Upper lobe of left lung (tissue), 6 donors: ENCODE measurements at regions not wholly inside any gene's neighbourhood (a gene's known extent, or its start where the extent isn't known, plus 50 kb on each side); places are given as distances from the start of the nearest gene placed in this dataset.
"Not testable (repeated sequence)": the region's sequence is repeated elsewhere in the genome, so short reads cannot be mapped to it uniquely, and the experiment has no call there.

Experiments used
- ATAC-seq, 2 donors: fragments of 200-7000 bp; cut with Tn5 transposase; one replicate each; pipeline ENCODE4 v1.9.1; 2022; ENCODE audit warnings: mild to moderate bottlenecking in 2 of 2, moderate library complexity in 2 of 2; ENCODE audit not compliant: low FRiP score in 2 of 2
- DNase-seq, 2 donors: peaks; one replicate each; pipeline ENCODE4 v3.0.0-alpha.2; 2019 to 2020
- H3K27ac ChIP-seq, 4 donors: fragments of 200-600 bp; sonication (generic); one replicate each; pipeline ENCODE4 v1.5.1; 2016 to 2019
- H3K27me3 ChIP-seq, 4 donors: fragments of 200-600 bp; sonication (generic); one replicate each; pipeline ENCODE4 v1.5.1; 2017 to 2019
- H3K36me3 ChIP-seq, 4 donors: fragments of 200-600 bp; sonication (generic); one replicate each; pipeline ENCODE4 v1.5.1; 2016 to 2019
- H3K4me1 ChIP-seq, 4 donors: fragments of 200-600 bp; sonication (generic); one replicate each; pipeline ENCODE4 v1.5.1; 2018 to 2019
- H3K4me3 ChIP-seq, 4 donors: fragments of 200-600 bp; sonication (generic); one replicate each; pipeline ENCODE4 v1.5.1; 2017 to 2019; ENCODE audit warnings: mild to moderate bottlenecking in 2 of 4, moderate library complexity in 1 of 4
- H3K9me3 ChIP-seq, 4 donors: fragments of 200-600 bp; sonication (generic); one replicate each; pipeline ENCODE4 v1.5.1; 2018 to 2019
- EP300 ChIP-seq, 4 donors: sonication (generic); formaldehyde crosslinking; IDR thresholded peaks; one replicate each; pipeline ENCODE4 v1.5.1; 2017; ENCODE audit warnings: antibody characterized with exemption in 4 of 4, control low read depth in 2 of 4
- POLR2A ChIP-seq, 4 donors: fragments of 450-650 bp; IDR thresholded peaks; one replicate each; pipeline ENCODE4 v1.5.1; 2016 to 2017; ENCODE audit warnings: antibody characterized with exemption in 4 of 4, mild to moderate bottlenecking in 2 of 4
- POLR2AphosphoS5 ChIP-seq, 2 donors: sonication (generic); formaldehyde crosslinking; IDR thresholded peaks; one replicate each; pipeline ENCODE4 v1.5.1; 2017; ENCODE audit warnings: antibody characterized with exemption in 2 of 2
- WGBS, 2 donors: methylation state at CpG; one replicate each; pipeline ENCODE4 v1.1.5; 2017 to 2018; 5-methylcytosine and 5-hydroxymethylcytosine counted together
- TF ChIP-seq, protein P1 (sequence below), 6 experiments: fragments of 450-650 bp in 4 of 6; fragments of 200-600 bp in 2 of 6; sonication (generic) in 2 of 6; IDR thresholded peaks; one replicate each; pipeline ENCODE4 v1.5.1; 2016 to 2019; ENCODE audit warnings: antibody characterized with exemption in 6 of 6
- donor health status: DM: no; HTN: no; CAD: no; lungs with moderate emphysema.
- donor health status: DM: no; HTN: yes; CAD: no; lungs with severe emphysema.

DNA sequence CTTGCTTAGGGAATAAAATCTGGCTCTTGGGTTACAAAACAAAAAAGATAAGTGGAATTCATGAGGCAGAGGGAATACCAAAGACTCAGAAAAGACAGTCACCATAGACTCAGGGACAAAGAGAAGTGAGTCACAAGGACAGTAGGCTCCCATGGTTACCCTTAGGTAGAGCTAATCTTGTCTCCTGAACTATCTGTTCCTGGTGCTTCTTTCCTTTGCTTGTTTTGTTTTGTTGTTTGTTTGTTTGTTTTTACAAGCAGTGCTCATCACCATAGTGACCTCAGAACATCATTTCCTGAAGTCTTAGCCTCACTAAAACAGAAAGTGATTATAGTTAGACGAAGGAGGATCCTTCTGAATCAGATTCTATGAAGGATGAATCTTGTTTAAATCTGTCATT is 142.3 kb upstream of the SOX21 start:
- WGBS, 2 donors, result 64 to 66% methylated on average over 1 of the region's 1 CpG

DNA sequence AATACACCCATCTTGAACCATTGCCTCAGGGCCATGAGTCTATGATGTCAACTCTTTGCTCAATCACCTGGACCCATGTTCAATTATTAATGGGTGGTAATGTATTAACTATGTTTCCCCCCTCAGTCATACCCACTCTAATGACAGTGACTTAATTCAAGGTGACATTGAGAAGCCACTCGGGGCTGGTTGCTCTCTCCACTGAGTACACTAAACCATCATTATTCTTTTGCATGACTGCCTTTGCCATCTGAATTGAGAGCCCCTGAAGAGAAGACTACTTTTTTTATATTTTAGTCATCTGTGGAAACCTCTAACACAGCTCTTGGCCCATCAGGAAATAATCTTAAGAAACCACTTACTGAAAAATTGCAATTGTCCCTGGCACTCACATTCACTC is 139.2 kb upstream of the SOX21 start:
- DNase-seq (no peak), ATAC-seq (no peak)
- Histone ChIP-seq H3K4me3 (no peak overlapping the region), H3K36me3 (no peaks in the 10 kb centered on the region), H3K27me3 (no peaks in the 10 kb centered on the region), H3K27ac (no peak overlapping the region), H3K4me1 (no peaks in the 10 kb centered on the region), H3K9me3 (no peaks in the 10 kb centered on the region)
- TF ChIP-seq, protein P1, sequence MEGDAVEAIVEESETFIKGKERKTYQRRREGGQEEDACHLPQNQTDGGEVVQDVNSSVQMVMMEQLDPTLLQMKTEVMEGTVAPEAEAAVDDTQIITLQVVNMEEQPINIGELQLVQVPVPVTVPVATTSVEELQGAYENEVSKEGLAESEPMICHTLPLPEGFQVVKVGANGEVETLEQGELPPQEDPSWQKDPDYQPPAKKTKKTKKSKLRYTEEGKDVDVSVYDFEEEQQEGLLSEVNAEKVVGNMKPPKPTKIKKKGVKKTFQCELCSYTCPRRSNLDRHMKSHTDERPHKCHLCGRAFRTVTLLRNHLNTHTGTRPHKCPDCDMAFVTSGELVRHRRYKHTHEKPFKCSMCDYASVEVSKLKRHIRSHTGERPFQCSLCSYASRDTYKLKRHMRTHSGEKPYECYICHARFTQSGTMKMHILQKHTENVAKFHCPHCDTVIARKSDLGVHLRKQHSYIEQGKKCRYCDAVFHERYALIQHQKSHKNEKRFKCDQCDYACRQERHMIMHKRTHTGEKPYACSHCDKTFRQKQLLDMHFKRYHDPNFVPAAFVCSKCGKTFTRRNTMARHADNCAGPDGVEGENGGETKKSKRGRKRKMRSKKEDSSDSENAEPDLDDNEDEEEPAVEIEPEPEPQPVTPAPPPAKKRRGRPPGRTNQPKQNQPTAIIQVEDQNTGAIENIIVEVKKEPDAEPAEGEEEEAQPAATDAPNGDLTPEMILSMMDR (IDR thresholded peaks at IDR 0.05), result no peak
- whole genome bisulfite sequencing, 2 donors, result 71 to 100% methylated on average over 1 of the region's 1 CpG

More for the DNA sequence above, 142.3 kb upstream of the SOX21 start:
- Histone ChIP-seq H3K4me1 (peaks cover 3 to 15% (median 9%) of the 10 kb centered on the region in 4 donors), H3K36me3 (no peaks in the 10 kb centered on the region), H3K27ac (no peak overlapping the region), H3K9me3 (no peaks in the 10 kb centered on the region), H3K27me3 (no peaks in the 10 kb centered on the region), H3K4me3 (no peak overlapping the region)
- TF ChIP-seq POLR2AphosphoS5 (IDR thresholded peaks at IDR 0.05) (no peak), POLR2A (IDR thresholded peaks at IDR 0.05) (no peak), EP300 (IDR thresholded peaks at IDR 0.05) (peak in 1 of 4 donors; percentile 67)
- DNase-seq (no peak), ATAC-seq (no peak)

DNA sequence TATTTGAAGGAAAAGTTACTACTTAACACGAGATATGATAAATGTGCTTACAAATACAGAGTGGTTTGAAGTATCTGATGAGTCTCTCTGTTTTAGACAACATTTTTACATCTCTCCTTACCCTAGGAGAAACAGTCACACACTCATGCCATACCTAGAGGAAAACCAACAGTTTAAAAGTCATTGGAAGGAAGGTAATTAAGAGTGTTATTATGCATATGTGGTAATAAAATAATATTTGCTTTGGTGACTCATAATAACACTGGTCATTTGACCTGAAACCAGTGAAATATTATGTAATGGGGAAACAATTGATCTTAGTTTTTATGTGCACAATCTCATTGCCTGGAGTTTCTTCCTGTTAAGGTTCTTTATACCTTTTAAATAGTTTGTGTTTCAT is 136.9 kb upstream of the SOX21 start:
- TF ChIP-seq POLR2A (IDR thresholded peaks at IDR 0.05) (no peak), EP300 (IDR thresholded peaks at IDR 0.05) (no peak)
- TF ChIP-seq, protein P1 (IDR thresholded peaks at IDR 0.05), result no peak
- Histone ChIP-seq H3K9me3 (no peaks in the 10 kb centered on the region), H3K4me1 (no peaks in the 10 kb centered on the region), H3K27ac (no peak overlapping the region), H3K36me3 (no peaks in the 10 kb centered on the region), H3K4me3 (no peak overlapping the region), H3K27me3 (no peaks in the 10 kb centered on the region)
- DNase-seq (no peak), ATAC-seq (no peak)
- WGBS, 2 donors, result 53 to 56% methylated on average over 1 of the region's 1 CpG

DNA sequence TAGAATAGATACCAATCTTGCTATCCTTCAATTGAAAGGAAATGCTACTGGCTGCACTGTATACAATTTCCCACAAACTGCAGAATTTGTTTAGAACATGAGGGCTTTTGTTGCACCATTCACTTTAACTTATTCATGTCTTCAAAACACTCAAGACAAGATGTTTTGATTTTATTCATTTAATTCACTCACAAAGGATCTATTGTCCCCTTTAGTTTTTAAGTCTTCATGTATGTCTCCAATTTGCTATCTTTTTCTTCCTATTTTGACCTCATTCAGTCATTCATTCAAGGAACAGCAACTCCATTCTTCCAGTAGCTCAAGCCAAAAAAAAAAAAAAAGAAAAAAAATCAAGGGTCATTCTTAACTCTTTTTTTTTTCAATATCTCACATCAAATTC is 130.6 kb upstream of the SOX21 start:
- Histone ChIP-seq H3K9me3 (no peaks in the 10 kb centered on the region), H3K27ac (no peak overlapping the region), H3K36me3 (no peaks in the 10 kb centered on the region), H3K4me3 (no peak overlapping the region), H3K27me3 (no peaks in the 10 kb centered on the region), H3K4me1 (no peaks in the 10 kb centered on the region)
- no peak for DNase-seq
- no peak for TF ChIP-seq POLR2AphosphoS5 (IDR thresholded peaks at IDR 0.05)
- TF ChIP-seq POLR2A (IDR thresholded peaks at IDR 0.05), result no peak
- TF ChIP-seq, protein P1 (IDR thresholded peaks at IDR 0.05), result no peak
- no peak for ATAC-seq

DNA sequence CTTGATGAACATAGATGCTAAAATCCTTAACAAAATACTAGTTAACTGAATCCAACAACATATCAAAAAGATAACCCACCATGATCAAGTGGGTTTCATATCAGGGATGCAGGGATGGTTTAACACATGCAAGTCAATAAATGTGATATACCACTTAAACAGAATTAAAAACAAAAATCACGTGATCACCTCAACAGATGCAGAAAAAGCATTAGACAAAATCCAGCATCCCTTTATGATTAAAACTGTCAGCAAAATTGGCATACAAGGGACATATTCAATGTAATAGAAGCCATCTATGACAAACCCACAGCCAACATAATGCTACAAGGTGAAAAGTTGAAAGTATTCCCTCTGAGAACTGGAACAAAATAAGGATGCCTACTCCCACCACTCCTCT is 124.7 kb upstream of the SOX21 start:
- H3K4me1 ChIP-seq, H3K27me3 ChIP-seq, H3K4me3 ChIP-seq, ATAC-seq, H3K36me3 ChIP-seq, H3K27ac ChIP-seq, DNase-seq, H3K9me3 ChIP-seq: not testable (repeated sequence)
- 93 to 100% methylated on average over 1 of the region's 1 CpG for WGBS, 2 donors

DNA sequence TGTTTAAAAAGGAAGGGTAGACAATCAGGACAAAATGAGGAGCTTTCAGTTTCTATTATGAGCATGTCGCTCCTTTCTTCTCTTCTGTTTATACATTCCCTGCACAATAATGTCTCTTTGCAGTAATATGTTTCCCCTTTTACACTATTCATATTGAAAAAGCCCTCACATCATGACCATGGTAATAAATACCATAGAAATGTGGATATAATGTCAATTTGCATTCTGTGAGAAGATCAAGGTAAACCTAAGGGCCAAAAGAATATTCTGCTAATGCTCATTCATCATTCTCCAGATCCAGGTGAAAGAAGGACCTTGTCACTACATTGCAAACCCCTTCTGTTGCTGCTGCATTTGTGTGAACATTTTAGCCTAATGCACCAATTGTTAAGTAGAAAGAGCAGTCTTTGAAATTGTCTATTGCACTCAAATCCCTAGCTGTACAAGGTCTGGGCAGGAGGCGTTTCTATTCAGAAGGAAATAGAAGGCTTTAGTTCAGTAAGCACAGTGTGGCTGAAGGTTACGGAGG is 117.6 kb upstream of the SOX21 start:
- H3K9me3 ChIP-seq, result no peaks in the 10 kb centered on the region
- no peaks in the 10 kb centered on the region for H3K36me3 ChIP-seq
- DNase-seq (no peak), ATAC-seq (no peak)
- no peak overlapping the region for H3K4me3 ChIP-seq
- H3K4me1 ChIP-seq, result no peaks in the 10 kb centered on the region
- H3K27ac ChIP-seq, result no peak overlapping the region
- no peak for TF ChIP-seq EP300 (IDR thresholded peaks at IDR 0.05)
- whole genome bisulfite sequencing, 2 donors, result 79 to 81% methylated on average over 3 of the region's 3 CpGs
- no peaks in the 10 kb centered on the region for H3K27me3 ChIP-seq
